ENCODE measurements at regions not wholly inside any gene's neighbourhood (a gene's known extent, or its start where the extent isn't known, plus 50 kb on each side); places are given as distances from the start of the nearest gene placed in this dataset.

- DNase-seq: no peak
- intact Hi-C loops (cut with DNase I): no loop called here
- TF ChIP-seq CTCF (IDR thresholded peaks at IDR 0.05): no peak
Observed at GRCh38 chr6:112822769-112823168, 475.6 kb downstream of the RFPL4B start.

GRCh38 chr6:112827793-112828192 lies 480.7 kb downstream of the RFPL4B start:
- ATAC-seq: peak in 1 of 2 donors; percentile 34

More at GRCh38 chr6:112822769-112823168, 475.6 kb downstream of the RFPL4B start:
- Histone ChIP-seq H3K36me3 (no peaks in the 10 kb centered on the region), H3K4me1 (no peaks in the 10 kb centered on the region), H3K4me3 (no peak overlapping the region), H3K27me3 (ENCODE audit: low read depth) (no peaks in the 10 kb centered on the region), H3K9me3 (no peaks in the 10 kb centered on the region), H3K27ac (no peak overlapping the region)
- no peak for ATAC-seq

GRCh38 chr6:112831022-112831421 lies 483.9 kb downstream of the RFPL4B start:
- no peaks in the 10 kb centered on the region for H3K4me1 ChIP-seq
- intact Hi-C loops (cut with DNase I): no loop called here
- no peak for TF ChIP-seq CTCF (IDR thresholded peaks at IDR 0.05)

More at GRCh38 chr6:112827793-112828192, 480.7 kb downstream of the RFPL4B start:
- Histone ChIP-seq H3K4me1 (no peaks in the 10 kb centered on the region), H3K36me3 (no peaks in the 10 kb centered on the region), H3K27me3 (ENCODE audit: low read depth) (no peaks in the 10 kb centered on the region), H3K4me3 (no peak overlapping the region), H3K9me3 (no peaks in the 10 kb centered on the region), H3K27ac (no peak overlapping the region)
- no peak for DNase-seq
- no peak for TF ChIP-seq CTCF (IDR thresholded peaks at IDR 0.05)
- intact Hi-C loops (cut with DNase I): no loop called here

GRCh38 chr6:112833581-112834131 lies 486.5 kb downstream of the RFPL4B start:
- no peak overlapping the region for H3K27ac ChIP-seq
- intact Hi-C loops (cut with DNase I): no loop called here
- H3K36me3 ChIP-seq: no peaks in the 10 kb centered on the region
- no peak for ATAC-seq
- no peak overlapping the region for H3K4me3 ChIP-seq
- no peaks in the 10 kb centered on the region for H3K9me3 ChIP-seq
- no peak for TF ChIP-seq CTCF (IDR thresholded peaks at IDR 0.05)
- no peak for DNase-seq
- no peaks in the 10 kb centered on the region for H3K4me1 ChIP-seq
- H3K27me3 ChIP-seq (ENCODE audit: low read depth): no peaks in the 10 kb centered on the region

More at GRCh38 chr6:112831022-112831421, 483.9 kb downstream of the RFPL4B start:
- no peaks in the 10 kb centered on the region for H3K27me3 ChIP-seq (ENCODE audit: low read depth)
- H3K27ac ChIP-seq: no peak overlapping the region
- H3K9me3 ChIP-seq: no peaks in the 10 kb centered on the region
- no peaks in the 10 kb centered on the region for H3K36me3 ChIP-seq
- DNase-seq (no peak), ATAC-seq (no peak)
- no peak overlapping the region for H3K4me3 ChIP-seq

- DNase-seq (no peak), ATAC-seq (no peak)
- Histone ChIP-seq H3K36me3 (no peaks in the 10 kb centered on the region), H3K27ac (no peak overlapping the region), H3K4me1 (no peaks in the 10 kb centered on the region), H3K4me3 (no peak overlapping the region), H3K27me3 (ENCODE audit: low read depth) (no peaks in the 10 kb centered on the region), H3K9me3 (no peaks in the 10 kb centered on the region)
- intact Hi-C loops (cut with DNase I): no loop called here
- no peak for TF ChIP-seq CTCF (IDR thresholded peaks at IDR 0.05)
Observed at GRCh38 chr6:112835078-112835477, 487.9 kb downstream of the RFPL4B start.
